Heart left ventricle (tissue), 16 donors: ENCODE measurements at regions not wholly inside any gene's neighbourhood (a gene's known extent, or its start where the extent isn't known, plus 50 kb on each side); places are given as distances from the start of the nearest gene placed in this dataset.

Experiments
- ATAC-seq, 4 donors: fragments of 200-7000 bp; cut with Tn5 transposase; one replicate each; pipeline ENCODE4 v1.9.1; 2020 to 2022; ENCODE audit warnings: moderate library complexity in 4 of 4, mild to moderate bottlenecking in 3 of 4, moderate number of reproducible peaks in 1 of 4
- DNase-seq, 5 donors: peaks; one replicate each; pipeline ENCODE4 v3.0.0-alpha.2; 2020
- H3K27ac ChIP-seq, 12 donors: fragments of 200-600 bp; sonication (generic) in 4 of 12; one replicate each; pipeline versions ENCODE4 v1.5.0 to v1.8.0; 2016 to 2022; ENCODE audit warnings: mild to moderate bottlenecking in 2 of 12
- H3K27me3 ChIP-seq, 9 donors: fragments of 200-600 bp; sonication (generic) in 2 of 9; one replicate each; pipeline versions ENCODE4 v1.5.1 to v1.8.0; 2016 to 2022; ENCODE audit warnings: mild to moderate bottlenecking in 3 of 9
- H3K36me3 ChIP-seq, 9 donors: fragments of 200-600 bp; sonication (generic) in 2 of 9; one replicate each; pipeline versions ENCODE4 v1.5.0 to v1.8.0; 2018 to 2022; ENCODE audit warnings: mild to moderate bottlenecking in 2 of 9
- H3K4me1 ChIP-seq, 12 donors: fragments of 200-600 bp; sonication (generic) in 4 of 12; one replicate each; pipeline versions ENCODE4 v1.5.0 to v1.8.0; 2016 to 2022; ENCODE audit warnings: mild to moderate bottlenecking in 3 of 12
- H3K4me3 ChIP-seq, 12 donors: fragments of 200-600 bp; sonication (generic) in 4 of 12; one replicate each; pipeline versions ENCODE4 v1.5.0 to v1.8.0; 2017 to 2022; ENCODE audit warnings: mild to moderate bottlenecking in 9 of 12, moderate library complexity in 4 of 12
- H3K9me3 ChIP-seq, 12 donors: fragments of 200-600 bp; sonication (generic) in 4 of 12; one replicate each; pipeline versions ENCODE4 v1.5.0 to v1.8.0; 2016 to 2022; ENCODE audit warnings: mild to moderate bottlenecking in 1 of 12
- CTCF ChIP-seq, 12 donors: fragments of 200-600 bp; sonication (generic) in 4 of 12; IDR thresholded peaks; one replicate each; pipeline versions ENCODE4 v1.5.0 to v1.8.0; 2018 to 2022; ENCODE audit warnings: antibody characterized with exemption in 12 of 12, mild to moderate bottlenecking in 5 of 12
- POLR2A ChIP-seq, 2 donors: fragments of 450-650 bp; IDR thresholded peaks; one replicate each; pipeline ENCODE4 v1.6.1; 2017; ENCODE audit warnings: antibody characterized with exemption in 2 of 2, mild to moderate bottlenecking in 2 of 2, moderate library complexity in 2 of 2
- WGBS, 4 donors: extraction: QIAGEN DNeasy Blood & Tissue Kit in 2 of 4; methylation state at CpG; one replicate each; pipeline versions ENCODE4 v1.1.5 to v1.1.7; 2013 to 2018; 5-methylcytosine and 5-hydroxymethylcytosine counted together
- intact Hi-C, 10 donors: fragments of 100-400 bp; cut with DNase I; formaldehyde crosslinking; loops; one replicate each; pipeline versions ENCODE4 v1.11.1 to v1.14.2; 2022
- donor health status: ischemic (EF 13 %, LVEDD 7.1; RV severe dilation, severe dysfunction).
- donor health status: healthy with polysubstance abuse.
- donor health status: DM: no; HTN: yes; CAD: no.
- donor health status: DM: no; HTN: no; CAD: no.
- donor health status: ischemic (EF 25% LVEDD 6.9; RV normal size, moderate dysfunction).
- donor health status: ischemic (EF 25% LVEDD 5.7; RV mildly dilated, moderate dysfunction).
- donor health status: healthy.
- donor health status: DM: yes; HTN: yes; CAD: no.
- donor health status: ischemic (EF 35%, LVEDD 5.7; RV mildly dilated, moderate dysfunction).
- donor health status: nonischemic (EF 11% LVEDD 7.7; RV severe dilation, severe dysfunction).
- donor health status: DM: yes; HTN: yes; CAD: no.
- donor health status: PGD.
- donor health status: ischemic (EF 29% LVEDD 5.4; RV normal size, mild dysfunction).
- donor health status: nonischemic (EF 23%, LVEDD 6.1; RV moderate dilation, normal function).

- 80 to 88% (median 86%) methylated on average over 4 of the region's 4 CpGs for WGBS, 4 donors
- TF ChIP-seq POLR2A (IDR thresholded peaks at IDR 0.05) (no peak), CTCF (IDR thresholded peaks at IDR 0.05) (no peak)
- DNase-seq (no peak), ATAC-seq (no peak)
- no peak overlapping the region for H3K4me3 ChIP-seq
- intact Hi-C loops = no loop called here
- H3K36me3 ChIP-seq = no peaks in the 10 kb centered on the region
- peaks cover 0 to 19% (median 0%) of the 10 kb centered on the region in 9 donors for H3K27me3 ChIP-seq
- no peaks in the 10 kb centered on the region for H3K4me1 ChIP-seq
- H3K9me3 ChIP-seq = no peaks in the 10 kb centered on the region
- H3K27ac ChIP-seq = peak overlapping the region in 1 of 12 donors; percentile 81
These were observed 264.5 kb downstream of the MEIS1 start for GRCh38 chr2:66699416-66699792.

DNA sequence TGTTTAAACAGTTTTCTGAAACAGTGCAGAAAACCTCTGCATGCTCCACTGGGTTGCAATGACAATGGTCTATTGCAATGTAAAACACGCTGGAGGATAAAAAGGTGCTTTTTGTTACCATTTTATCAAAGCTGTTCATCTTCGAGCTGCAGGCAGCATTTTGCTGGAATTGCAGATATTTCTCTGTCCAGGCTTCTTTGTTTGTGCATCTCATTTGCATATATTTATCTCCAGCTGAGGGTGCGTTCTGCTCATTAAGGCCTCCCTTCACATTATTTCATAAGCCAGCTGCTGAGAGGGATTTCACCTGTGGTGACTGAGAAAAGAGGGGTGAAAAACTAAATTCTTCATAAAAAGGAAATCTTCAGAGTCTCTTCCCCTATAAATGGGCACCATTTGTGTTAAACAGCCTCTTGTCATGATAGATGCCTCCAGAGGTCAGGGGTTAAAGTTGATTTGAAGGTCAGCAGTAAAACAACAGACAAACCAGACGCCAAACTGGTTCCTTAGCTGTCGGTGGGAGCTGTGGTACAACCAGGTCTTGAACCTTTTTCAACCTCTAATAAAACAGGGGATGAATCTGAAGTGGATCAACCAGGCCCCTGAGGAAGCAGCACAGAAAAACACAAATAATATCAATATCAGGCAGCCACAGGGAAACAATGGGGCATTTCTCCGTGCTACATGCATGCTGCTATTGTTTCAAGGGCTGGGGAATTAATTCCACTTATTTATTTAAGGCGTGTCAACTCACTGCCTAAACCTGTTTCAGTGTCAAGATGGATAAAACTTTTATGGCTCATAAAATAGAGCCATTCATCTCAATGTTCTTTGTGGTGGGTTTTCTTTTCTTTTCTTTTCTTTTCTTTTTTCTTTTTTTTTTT lies 265.1 kb downstream of the MEIS1 start:
- WGBS, 4 donors = 70 to 72% (median 71%) methylated on average over 7 of the region's 7 CpGs
- ATAC-seq (no peak), DNase-seq (no peak)
- intact Hi-C loops = no loop called here
- Histone ChIP-seq H3K4me3 (no peak overlapping the region), H3K9me3 (no peaks in the 10 kb centered on the region), H3K27me3 (peaks cover 0 to 19% (median 0%) of the 10 kb centered on the region in 9 donors), H3K27ac (peak overlapping the region in 1 of 12 donors; percentile 81), H3K4me1 (no peaks in the 10 kb centered on the region), H3K36me3 (no peaks in the 10 kb centered on the region)
- TF ChIP-seq POLR2A (IDR thresholded peaks at IDR 0.05) = no peak
- no peak for TF ChIP-seq CTCF (IDR thresholded peaks at IDR 0.05)

GRCh38 chr2:66700677-66701066 lies 265.7 kb downstream of the MEIS1 start:
- H3K4me1 ChIP-seq = no peaks in the 10 kb centered on the region
- no peaks in the 10 kb centered on the region for H3K36me3 ChIP-seq
- H3K27ac ChIP-seq = peak overlapping the region in 1 of 12 donors; percentile 81
- H3K4me3 ChIP-seq = no peak overlapping the region
- DNase-seq (no peak), ATAC-seq (no peak)
- 65 to 86% (median 79%) methylated on average over 3 of the region's 3 CpGs for WGBS, 4 donors
- TF ChIP-seq POLR2A (IDR thresholded peaks at IDR 0.05) (no peak), CTCF (IDR thresholded peaks at IDR 0.05) (no peak)
- intact Hi-C loops = no loop called here
- H3K9me3 ChIP-seq = no peaks in the 10 kb centered on the region
- peaks cover 0 to 19% (median 0%) of the 10 kb centered on the region in 9 donors for H3K27me3 ChIP-seq

- H3K27me3 ChIP-seq = peaks cover 0 to 13% (median 0%) of the 10 kb centered on the region in 9 donors
- intact Hi-C loops = no loop called here
- H3K36me3 ChIP-seq = no peaks in the 10 kb centered on the region
- ATAC-seq = no peak
- no peaks in the 10 kb centered on the region for H3K4me1 ChIP-seq
- H3K9me3 ChIP-seq = no peaks in the 10 kb centered on the region
- TF ChIP-seq POLR2A (IDR thresholded peaks at IDR 0.05) (no peak), CTCF (IDR thresholded peaks at IDR 0.05) (no peak)
- no peak for DNase-seq
- WGBS, 4 donors = 74 to 82% (median 75%) methylated on average over 2 of the region's 2 CpGs
- H3K4me3 ChIP-seq = no peak overlapping the region
- H3K27ac ChIP-seq = peak overlapping the region in 1 of 12 donors; percentile 81
These were observed 266.3 kb downstream of the MEIS1 start for GRCh38 chr2:66701251-66701650.
